ENCODE measurements at regions not wholly inside any gene's neighbourhood (a gene's known extent, or its start where the extent isn't known, plus 50 kb on each side); places are given as distances from the start of the nearest gene placed in this dataset.

- TF ChIP-seq CTCF (IDR thresholded peaks at IDR 0.05) (no peak), POLR2AphosphoS5 (IDR thresholded peaks at IDR 0.05) (no peak), POLR2A (IDR thresholded peaks at IDR 0.05; ENCODE audit: low read depth) (no peak)
Measured at GRCh38 chr15:38174691-38175090, 77.9 kb upstream of the SPRED1 start.
